K562 (cell line): ENCODE measurements at regions not wholly inside any gene's neighbourhood (a gene's known extent, or its start where the extent isn't known, plus 50 kb on each side); places are given as distances from the start of the nearest gene placed in this dataset.

Source experiments
- ATAC-seq: fragments of 200-7000 bp; cut with Tn5 transposase; 3 replicates; pipeline ENCODE4 v1.9.1; 2020; ENCODE audit warnings: moderate library complexity
- BruUV-seq: library from RNA; stranded (reverse); fragments of 400-500 nt; replicated peaks from 2 replicates; lab custom pipeline; 2021; lab: Mats Ljungman, UMichigan
- CTCF ChIA-PET: fragments of 300-600 bp; formaldehyde crosslinking; extraction: SDS; loops from one replicate; lab custom pipeline; 2021; ENCODE audit warnings: low intra/inter-chr PET ratio; lab: Yijun Ruan, JAX
- POLR2A ChIA-PET: fragments of 300-600, 350-650 bp; sonication (Branson Sonifier 250); formaldehyde crosslinking; extraction: SDS; loops from one replicate; lab custom pipeline; 2021; ENCODE audit warnings: antibody characterized with exemption, inconsistent platforms; lab: Yijun Ruan, JAX
- DNase-seq, 4 experiments: peaks; one replicate each; pipeline versions ENCODE4 v3.0.0 to v3.0.0-alpha.2; 2011 to 2018; ENCODE audit warnings: low spot score in 3 of 4, mixed read lengths in 3 of 4; ENCODE audit errors: extremely low read depth in 1 of 4
- FAIRE-seq: peaks from 2 replicates; lab custom pipeline; 2011; peaks lifted over from hg19 to GRCh38; lab: Jason Lieb, UNC
- H2AFZ ChIP-seq: 2 replicates; pipeline ENCODE4 v1.6.0; 2011; ENCODE audit warnings: low read depth, low read length, control low read depth, inconsistent platforms
- H3K27ac ChIP-seq: fragments of 200-600 bp; 3 replicates; pipeline ENCODE4 v1.8.0; 2011; ENCODE audit warnings: low read depth, mild to moderate bottlenecking, control low read depth, inconsistent platforms, low read length, moderate library complexity, mixed read lengths; ENCODE audit errors: extremely low read depth
- H3K27me3 ChIP-seq, 2 experiments: fragments of 300-600 bp in 1 of 2; 2 replicates in 1 of 2; 3 replicates in 1 of 2; pipeline versions ENCODE4 v1.6.0 to v1.8.0; 2011; ENCODE audit warnings: inconsistent platforms in 2 of 2, low read length in 2 of 2, mild to moderate bottlenecking in 1 of 2, mixed read lengths in 1 of 2, moderate library complexity in 1 of 2; ENCODE audit not compliant: control insufficient read depth in 2 of 2, insufficient read depth in 2 of 2
- H3K36me3 ChIP-seq: fragments of 300-600 bp; 3 replicates; pipeline ENCODE4 v1.8.0; 2011; ENCODE audit warnings: mild to moderate bottlenecking, low read length, inconsistent platforms; ENCODE audit not compliant: control insufficient read depth, insufficient read depth
- H3K4me1 ChIP-seq, 2 experiments: fragments of 200-600 bp in 1 of 2; replicated peaks in 1 of 2; 2 replicates in 1 of 2; 3 replicates in 1 of 2; pipeline versions ENCODE4 v1.5.1 to v1.8.0; 2011; ENCODE audit warnings: inconsistent platforms in 2 of 2, low read length in 2 of 2, mild to moderate bottlenecking in 1 of 2, mixed read lengths in 1 of 2, moderate library complexity in 1 of 2; ENCODE audit not compliant: control insufficient read depth in 2 of 2, insufficient read depth in 2 of 2
- H3K4me2 ChIP-seq: 2 replicates; pipeline ENCODE4 v1.6.1; 2011; ENCODE audit warnings: low read length, control low read depth, inconsistent platforms, mixed read lengths; ENCODE audit not compliant: insufficient read depth
- H3K4me3 ChIP-seq: fragments of 200-600 bp; sonication (generic), shearing (Covaris generic); 2 replicates; pipeline ENCODE4 v1.5.1; 2016; ENCODE audit warnings: control low read depth, inconsistent platforms
- H3K79me2 ChIP-seq: fragments of 200-600 bp; 3 replicates; pipeline ENCODE4 v1.8.0; 2011; ENCODE audit warnings: low read length, inconsistent platforms; ENCODE audit not compliant: control insufficient read depth, insufficient read depth
- H3K9ac ChIP-seq, 2 experiments: 2 replicates each; pipeline versions ENCODE4 v1.6.0 to v1.6.1; 2011; ENCODE audit warnings: low read depth in 2 of 2, low read length in 2 of 2, control low read depth in 1 of 2, inconsistent platforms in 1 of 2, mild to moderate bottlenecking in 1 of 2, mixed read lengths in 1 of 2; ENCODE audit not compliant: insufficient read depth in 1 of 2
- H3K9me1 ChIP-seq: one replicate; pipeline ENCODE4 v1.6.0; 2011; ENCODE audit warnings: inconsistent platforms, mild to moderate bottlenecking, low read length, moderate library complexity; ENCODE audit not compliant: control insufficient read depth, insufficient read depth
- H3K9me3 ChIP-seq: replicated peaks from 2 replicates; pipeline ENCODE4 v1.5.1; 2011; ENCODE audit warnings: low read depth, low read length, inconsistent platforms; ENCODE audit not compliant: control insufficient read depth, insufficient read depth
- H4K20me1 ChIP-seq: replicated peaks from 2 replicates; pipeline ENCODE4 v1.6.1; 2011; ENCODE audit warnings: low read length, inconsistent platforms, mixed read lengths; ENCODE audit not compliant: control insufficient read depth, insufficient read depth
- PTRF ChIP-seq: fragments of 450-650 bp; IDR thresholded peaks from 2 replicates; pipeline ENCODE4 v1.6.1; 2016; ENCODE audit warnings: mild to moderate bottlenecking, missing genetic modification characterization, missing compliant biosample characterization
- XRCC3 ChIP-seq: fragments of 450-650 bp; IDR thresholded peaks from 2 replicates; pipeline ENCODE4 v1.6.1; 2017; ENCODE audit warnings: mild to moderate bottlenecking, moderate library complexity
- WGBS: fragments of 100-300 bp; shearing (Covaris generic); methylation state at CpG from one replicate; pipeline ENCODE4 v1.1.6; 2016; ENCODE audit warnings: low coverage, mixed read lengths; ENCODE audit not compliant: insufficient coverage; ENCODE audit errors: missing lambda C conversion rate; 5-methylcytosine and 5-hydroxymethylcytosine counted together
- in situ Hi-C: fragments of 300-500 bp; cut with MboI; formaldehyde crosslinking; loops from 4 replicates; pipeline ENCODE4 v1.15.0; 2018; ENCODE audit warnings: inconsistent platforms, mixed read lengths
- intact Hi-C: fragments of 100-400 bp; cut with micrococcal nuclease; formaldehyde crosslinking; loops from 2 replicates; pipeline ENCODE4 v1.14.2; 2022
- TF ChIP-seq, protein P1 (sequence below): fragments of 250-450 bp; sonication (Bioruptor Pico); IDR thresholded peaks from 2 replicates; pipeline ENCODE4 v1.4.0; 2020

- TF ChIP-seq, protein P1, sequence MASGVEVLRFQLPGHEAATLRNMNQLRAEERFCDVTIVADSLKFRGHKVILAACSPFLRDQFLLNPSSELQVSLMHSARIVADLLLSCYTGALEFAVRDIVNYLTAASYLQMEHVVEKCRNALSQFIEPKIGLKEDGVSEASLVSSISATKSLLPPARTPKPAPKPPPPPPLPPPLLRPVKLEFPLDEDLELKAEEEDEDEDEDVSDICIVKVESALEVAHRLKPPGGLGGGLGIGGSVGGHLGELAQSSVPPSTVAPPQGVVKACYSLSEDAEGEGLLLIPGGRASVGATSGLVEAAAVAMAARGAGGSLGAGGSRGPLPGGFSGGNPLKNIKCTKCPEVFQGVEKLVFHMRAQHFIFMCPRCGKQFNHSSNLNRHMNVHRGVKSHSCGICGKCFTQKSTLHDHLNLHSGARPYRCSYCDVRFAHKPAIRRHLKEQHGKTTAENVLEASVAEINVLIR (CRISPR knock-in tag) = no peak
- TF ChIP-seq, all 486 proteins: peak for 0
These were observed 957.9 kb downstream of the ARAP2 start (continued) for GRCh38 chr4:35286434-35286833.

DNA sequence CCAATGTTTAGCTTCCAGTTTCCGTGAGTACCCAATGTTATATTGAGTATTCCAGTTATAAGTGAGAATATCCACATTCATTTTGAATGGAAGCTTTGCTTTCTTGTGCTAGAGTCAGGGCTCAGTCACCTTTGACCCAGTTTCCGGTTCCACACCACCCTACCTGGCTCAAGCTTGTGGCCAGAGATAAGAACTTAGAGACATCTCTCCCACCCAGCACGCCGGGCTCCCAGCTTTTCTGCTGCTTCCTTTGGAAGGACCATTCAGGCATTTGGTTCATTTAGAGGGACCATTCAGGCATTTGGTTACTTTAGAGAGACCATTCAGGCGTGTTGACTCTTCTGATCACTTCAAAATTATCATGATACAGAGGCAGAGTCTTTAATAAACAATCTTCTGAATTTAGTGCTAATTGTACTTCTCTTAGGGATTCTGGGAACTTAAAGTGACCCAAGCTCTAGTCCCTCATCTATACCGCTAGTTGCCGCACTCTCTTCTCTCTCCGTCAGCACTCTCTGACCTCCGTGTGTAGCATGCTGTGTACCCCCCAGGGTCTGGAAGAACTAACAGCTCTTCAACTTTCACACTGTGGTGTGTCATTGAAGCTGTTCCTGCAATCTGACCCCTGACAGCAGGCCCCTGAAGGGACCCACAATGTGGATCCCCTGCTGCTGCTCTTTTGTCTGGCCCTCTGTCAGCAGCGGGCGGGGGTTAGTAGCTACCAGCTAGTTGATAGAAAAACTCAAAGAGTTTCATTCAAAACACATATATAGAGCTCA lies 943.1 kb downstream of the ARAP2 start:
- ChIA-PET POLR2A (no interaction called here), CTCF (interaction anchor here (0.6 kb wide), 1 partner anchor 10 kb away, joined by 3 read pairs; no protein-coding TSS in a partner anchor)
- no peaks in the 10 kb centered on the region for H3K36me3 ChIP-seq
- no peak for DNase-seq
- H3K9ac ChIP-seq = no peak overlapping the region
- H3K79me2 ChIP-seq = no peaks in the 10 kb centered on the region
- WGBS = 2% methylated on average over 11 of the region's 11 CpGs
- no peak for ATAC-seq
- H3K4me2 ChIP-seq = no peak overlapping the region
- no peak for FAIRE-seq
- no peaks in the 10 kb centered on the region for H4K20me1 ChIP-seq
- H3K4me1 ChIP-seq = no peaks in the 10 kb centered on the region
- no peak overlapping the region for H2AFZ ChIP-seq
- no TSS peak for BruUV-seq
- no peak overlapping the region for H3K4me3 ChIP-seq
- no peaks in the 10 kb centered on the region for H3K9me1 ChIP-seq
- H3K27me3 ChIP-seq = no peaks in the 10 kb centered on the region
- TF ChIP-seq XRCC3 (no peak), PTRF (tag) (no peak)
- in situ Hi-C loops = no loop called here
- intact Hi-C loops = no loop called here
- H3K9me3 ChIP-seq = no peaks in the 10 kb centered on the region; the same call in 1 of the 2 replicates
- no peak overlapping the region for H3K27ac ChIP-seq
